CMK (cell line): ENCODE measurements at regions not wholly inside any gene's neighbourhood (a gene's known extent, or its start where the extent isn't known, plus 50 kb on each side); places are given as distances from the start of the nearest gene placed in this dataset.
A peak's percentile ranks its signal among the peaks of the same experiment; 100 is the strongest.

Experiments
- DNase-seq: peaks from one replicate; pipeline ENCODE4 v3.0.0-alpha.2; 2010; ENCODE audit warnings: low read depth

GRCh38 chr9:88926781-88927505 is 64.3 kb upstream of the S1PR3 start:
- no peak for DNase-seq

DNA sequence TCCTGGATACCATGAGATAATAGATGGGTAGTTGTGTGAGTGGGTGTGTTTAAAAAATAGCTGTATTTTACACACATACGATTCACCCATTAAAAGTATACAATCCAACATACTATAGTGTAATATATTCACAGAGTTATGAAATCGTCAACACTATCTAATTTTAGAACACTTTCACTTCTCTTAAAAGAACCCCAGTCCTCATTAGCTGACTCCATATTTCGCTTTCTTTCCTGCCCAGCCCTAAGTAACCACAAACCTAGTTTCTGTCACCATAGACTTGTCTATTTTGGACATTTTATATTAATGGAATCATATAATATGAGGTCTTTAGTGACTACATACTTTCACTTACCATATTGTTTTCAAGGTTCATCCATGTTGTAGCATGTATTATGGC is 63.8 kb upstream of the S1PR3 start:
- no peak for DNase-seq

GRCh38 chr9:88930716-88931115 is 60.6 kb upstream of the S1PR3 start:
- DNase-seq: no peak

DNA sequence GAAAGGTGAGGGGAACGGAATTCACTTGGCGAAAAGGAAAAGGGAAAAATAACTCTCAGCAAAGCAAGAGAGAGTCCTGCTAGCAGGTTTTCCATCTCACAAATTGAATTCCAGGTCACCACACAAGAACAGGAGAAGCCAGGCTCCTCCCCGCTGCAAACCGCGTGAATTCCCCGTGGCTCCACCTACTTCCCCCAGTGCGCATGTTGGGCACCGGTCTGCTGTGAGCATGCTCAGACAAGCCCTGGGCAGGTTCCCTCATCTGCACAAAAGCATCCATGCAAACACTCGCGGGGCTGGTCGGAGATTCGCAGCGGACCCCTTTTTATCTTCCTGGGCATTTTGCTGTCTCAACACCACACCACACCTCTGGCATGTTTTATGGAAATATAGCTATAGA is 58.5 kb upstream of the S1PR3 start:
- no peak for DNase-seq

GRCh38 chr9:88933607-88934379 is 57.5 kb upstream of the S1PR3 start:
- DNase-seq: peak; percentile 44

DNA sequence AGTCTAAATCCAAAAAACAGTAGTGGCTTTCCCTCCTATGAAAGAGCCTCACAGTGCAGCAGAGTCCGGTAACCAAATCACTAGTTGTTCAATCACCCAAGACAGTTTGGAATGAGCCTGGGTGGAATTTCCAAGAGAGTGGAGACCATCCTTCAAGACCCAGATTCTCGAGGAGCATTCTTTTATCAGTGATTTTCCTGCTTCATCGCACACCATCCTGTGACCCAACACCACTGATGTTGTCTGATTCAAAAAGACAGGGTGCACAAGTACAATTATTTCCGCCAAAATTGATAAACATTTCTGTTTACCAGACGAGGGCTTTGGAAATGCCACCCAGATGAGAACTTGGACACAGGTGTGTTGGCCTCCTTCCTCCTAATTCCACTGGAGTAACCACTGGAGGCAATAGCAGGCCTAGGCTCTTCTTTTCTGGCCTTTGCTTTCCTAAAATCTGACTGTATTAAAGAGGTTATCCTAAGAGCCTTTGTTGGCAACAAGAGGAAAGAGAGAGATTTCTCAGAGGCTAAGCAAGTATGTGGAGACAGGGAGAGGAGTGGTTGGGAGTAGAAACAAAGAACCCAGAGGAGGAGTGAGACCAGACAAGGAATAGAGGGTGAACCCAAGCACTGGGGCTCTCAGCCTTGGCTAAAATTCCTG is 56.3 kb upstream of the S1PR3 start:
- DNase-seq: no peak

DNA sequence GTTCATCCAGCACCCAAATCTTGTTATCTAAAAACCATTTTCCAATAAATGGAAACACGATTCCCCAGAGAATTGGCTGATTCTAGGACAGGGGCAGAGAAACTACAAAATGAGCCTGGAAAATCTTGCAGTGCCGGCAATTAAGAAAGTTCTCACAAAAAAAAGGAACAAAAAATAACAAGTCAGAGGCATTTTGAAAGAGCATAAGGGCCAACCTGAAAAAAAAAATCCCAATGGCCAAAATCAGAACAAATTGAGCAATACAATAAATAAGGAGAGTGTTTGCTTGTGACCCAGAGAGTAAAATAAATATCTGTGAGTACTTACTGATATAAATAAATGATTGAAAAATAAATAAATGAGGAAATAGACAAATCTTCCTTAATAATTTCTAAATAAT is 55.1 kb upstream of the S1PR3 start:
- no peak for DNase-seq

- DNase-seq: no peak
Measured at GRCh38 chr9:88936668-88937067, 54.6 kb upstream of the S1PR3 start.

GRCh38 chr9:88937248-88937647 is 54.0 kb upstream of the S1PR3 start:
- no peak for DNase-seq

GRCh38 chr9:88938189-88938588 is 53.1 kb upstream of the S1PR3 start:
- no peak for DNase-seq
